GM19043 (cell line): ENCODE measurements at regions not wholly inside any gene's neighbourhood (a gene's known extent, or its start where the extent isn't known, plus 50 kb on each side); places are given as distances from the start of the nearest gene placed in this dataset.

Experiments
- ATAC-seq: cut with Tn5 transposase; IDR thresholded peaks from one replicate; pipeline ENCODE4 v1.9.1; 2021; ENCODE audit warnings: low read depth; ENCODE audit not compliant: unreplicated experiment

DNA sequence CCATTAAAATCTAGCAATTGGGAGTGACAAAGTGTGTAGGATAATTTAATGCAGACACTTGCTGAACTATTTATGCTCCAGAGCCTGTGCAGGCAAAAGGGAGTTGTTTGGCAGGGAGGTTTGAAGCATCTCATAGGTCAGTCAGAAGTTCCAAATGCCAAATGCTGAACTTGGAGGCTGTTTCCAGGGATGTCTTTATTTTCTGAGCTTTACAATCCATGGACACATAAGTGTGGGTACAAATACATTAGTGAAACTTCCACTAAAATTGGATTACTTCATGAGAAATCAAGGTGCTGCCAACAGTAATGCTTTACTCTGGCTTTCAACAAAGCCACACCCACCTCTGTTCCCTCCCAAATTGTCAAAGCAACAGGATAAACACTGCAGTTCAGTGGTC lies 422.1 kb upstream of the SETBP1 start:
- no peak for ATAC-seq

DNA sequence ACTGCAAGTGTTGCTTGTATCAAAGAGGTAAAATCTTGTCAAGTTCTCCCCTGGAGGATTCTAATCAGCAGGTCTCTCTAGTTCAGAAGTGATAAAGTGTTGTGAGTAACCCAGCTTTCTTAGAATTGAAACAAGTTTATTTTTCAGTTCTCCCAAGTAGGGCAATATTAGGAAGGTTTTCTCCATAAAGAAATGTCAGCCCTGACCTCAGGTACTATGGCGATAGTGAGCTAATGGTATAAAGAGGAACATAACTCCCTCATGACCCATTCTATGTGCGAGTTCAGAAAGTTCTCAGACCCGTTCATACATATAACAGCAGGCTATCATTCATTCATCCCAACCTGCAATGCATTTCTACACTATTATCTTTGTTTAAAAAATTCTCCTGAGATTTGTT lies 421.1 kb upstream of the SETBP1 start:
- no peak for ATAC-seq

GRCh38 chr18:44265437-44265836 lies 415.3 kb upstream of the SETBP1 start:
- no peak for ATAC-seq

- no peak for ATAC-seq
These were observed 407.4 kb upstream of the SETBP1 start for GRCh38 chr18:44273298-44273697.

DNA sequence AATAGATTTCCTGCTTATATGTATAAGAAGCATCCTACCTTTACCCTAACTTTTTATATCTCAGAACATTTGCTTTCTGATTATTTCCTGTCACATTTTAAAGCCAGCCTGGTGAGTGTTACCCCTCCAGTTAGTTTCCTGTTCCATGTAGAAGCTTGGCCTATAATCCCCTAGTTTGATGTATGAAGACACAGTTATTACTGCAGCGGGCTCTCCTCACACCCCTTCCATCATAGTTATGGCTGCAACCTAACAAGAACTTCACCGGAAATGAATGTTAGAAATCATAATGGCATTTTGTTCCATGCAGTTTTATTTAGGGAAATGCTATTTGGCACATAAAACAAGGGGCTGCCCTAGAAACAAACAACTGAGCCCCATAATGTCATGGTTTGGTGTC lies 400.2 kb upstream of the SETBP1 start:
- ATAC-seq: no peak

- ATAC-seq: no peak
These were observed 394.6 kb upstream of the SETBP1 start for GRCh38 chr18:44286049-44286448.

GRCh38 chr18:44290366-44290977 lies 390.2 kb upstream of the SETBP1 start:
- no peak for ATAC-seq

DNA sequence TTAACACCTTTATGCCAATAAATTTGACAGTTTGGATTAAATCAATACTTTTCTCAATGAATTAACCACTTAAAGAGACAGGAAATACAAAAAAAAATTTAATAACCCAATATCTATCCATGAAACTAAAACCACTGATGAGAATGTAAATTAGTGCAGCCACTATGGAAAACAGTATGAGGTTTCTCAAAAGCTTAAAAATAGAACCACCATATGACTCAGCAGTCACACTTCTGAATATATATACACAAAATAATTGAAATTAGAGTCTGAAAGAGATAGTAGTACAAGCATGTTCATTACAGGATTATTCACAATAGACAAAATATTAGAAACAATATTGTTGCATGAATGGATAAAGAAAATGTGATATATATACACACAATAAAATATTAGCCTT lies 382.1 kb upstream of the SETBP1 start:
- ATAC-seq: no peak

GRCh38 chr18:44309185-44309584 lies 371.5 kb upstream of the SETBP1 start:
- no peak for ATAC-seq

GRCh38 chr18:44320619-44321460 lies 359.8 kb upstream of the SETBP1 start:
- no peak for ATAC-seq

DNA sequence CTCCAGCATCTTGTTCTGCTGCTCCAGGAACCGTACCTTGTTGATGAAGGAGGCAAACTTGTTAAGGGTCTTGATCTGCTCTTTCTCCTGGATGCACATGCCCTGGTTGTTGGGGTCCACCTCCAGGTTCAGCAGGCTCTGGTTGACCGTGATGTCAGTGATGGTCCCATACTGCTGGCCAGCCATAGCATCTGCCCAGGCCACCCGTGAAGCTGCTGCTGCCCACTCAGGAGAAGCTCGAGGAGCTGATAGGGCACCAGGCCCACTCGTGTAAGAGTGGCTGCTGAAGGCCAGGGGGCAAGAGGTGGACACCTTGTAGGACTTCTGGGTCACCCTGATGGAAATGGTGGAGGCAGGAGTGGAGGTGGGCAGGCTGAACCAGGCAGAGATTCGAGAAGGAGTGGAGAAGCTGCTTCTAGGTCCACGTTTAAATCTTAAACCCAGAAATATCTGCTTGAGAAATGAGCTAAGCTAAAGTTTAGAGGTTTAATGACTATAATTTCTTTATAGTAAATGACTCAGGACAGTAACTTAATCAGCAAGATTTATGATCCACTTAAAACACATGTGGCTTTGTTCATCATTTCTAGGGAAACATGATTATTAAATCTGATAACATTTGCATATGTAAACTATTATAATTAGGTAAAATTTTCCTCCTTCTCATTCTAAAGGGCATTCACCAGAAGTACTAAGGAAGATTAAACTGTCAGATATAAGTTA lies 358.7 kb upstream of the SETBP1 start:
- ATAC-seq: no peak

DNA sequence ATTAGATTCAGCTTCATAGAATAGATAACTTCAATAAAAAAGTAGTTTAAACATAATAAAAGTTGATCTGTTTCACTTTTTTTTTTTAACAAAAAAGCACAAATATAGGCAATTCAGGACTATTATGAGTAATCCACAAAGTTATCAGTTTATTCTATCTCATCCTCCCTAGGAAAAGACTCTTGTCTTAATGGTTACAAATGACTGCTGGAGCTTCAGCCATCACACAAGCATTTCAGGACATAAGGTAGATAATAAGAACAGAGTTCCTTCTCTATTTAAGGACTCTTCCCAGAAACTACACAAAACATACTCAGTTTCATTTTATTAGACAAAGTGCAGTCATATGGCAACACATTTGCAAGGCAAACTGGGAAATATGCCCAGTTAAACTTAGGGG lies 357.6 kb upstream of the SETBP1 start:
- ATAC-seq: no peak

DNA sequence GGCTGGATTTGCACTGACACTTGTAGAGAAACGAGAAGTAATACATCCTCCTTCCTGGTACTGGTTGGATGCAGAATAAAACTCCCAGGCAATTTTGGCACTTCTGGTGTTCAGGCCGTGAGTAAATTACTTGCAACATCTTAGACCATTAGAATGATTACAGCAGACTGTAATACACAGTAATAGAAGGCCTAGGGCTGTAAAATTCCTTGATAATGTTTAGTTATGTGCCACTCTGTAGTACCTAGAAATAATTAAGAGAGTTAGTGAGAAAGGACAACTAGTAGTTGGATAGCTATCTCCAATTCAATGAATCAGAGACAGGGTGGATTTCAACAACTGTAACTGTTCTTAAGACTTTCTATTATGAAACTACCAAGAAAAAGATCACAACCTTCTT lies 356.3 kb upstream of the SETBP1 start:
- ATAC-seq: no peak

GRCh38 chr18:44325903-44326635 lies 354.6 kb upstream of the SETBP1 start:
- ATAC-seq: no peak

DNA sequence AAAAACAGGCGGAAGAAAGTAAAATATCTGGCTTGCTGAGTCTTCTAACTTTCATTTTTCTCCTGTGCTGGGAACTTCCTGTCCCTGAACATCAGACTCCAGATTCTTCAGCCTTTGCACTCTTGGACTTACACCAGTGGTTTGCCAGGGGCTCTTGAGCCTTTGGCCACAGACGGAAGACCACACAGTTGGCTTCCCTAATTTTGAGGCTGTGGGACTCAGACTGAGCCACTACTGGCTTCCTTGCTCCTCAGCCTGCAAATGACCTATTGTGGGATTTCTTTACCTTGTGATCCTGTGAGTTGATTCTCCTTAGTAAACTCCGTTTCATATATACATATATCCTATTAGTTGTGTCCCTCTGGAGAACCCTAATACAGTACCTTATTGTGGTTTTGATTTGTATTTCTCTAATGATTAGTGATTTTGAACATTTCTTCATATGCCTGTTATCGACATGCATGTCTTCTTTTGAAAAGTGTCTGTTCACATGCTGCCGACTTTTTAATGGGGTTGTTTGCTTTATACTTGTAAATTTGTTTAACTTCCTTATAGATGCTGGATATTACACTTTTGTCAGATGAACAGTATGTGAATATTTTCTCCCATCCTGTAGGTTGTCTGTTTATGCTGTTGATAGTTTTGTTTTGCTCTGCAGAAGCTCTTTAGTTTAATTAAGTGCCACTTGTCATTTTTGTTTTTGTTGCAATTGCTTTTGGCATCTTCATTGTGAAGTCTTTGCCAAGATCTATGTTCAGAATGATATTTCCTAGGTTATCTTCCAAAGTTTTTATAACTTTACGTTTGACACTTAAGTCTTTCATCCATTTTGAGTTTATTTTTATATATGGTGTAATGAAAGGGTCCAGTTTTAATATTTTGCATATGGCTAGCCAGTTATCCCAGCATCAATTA lies 348.8 kb upstream of the SETBP1 start:
- no peak for ATAC-seq

DNA sequence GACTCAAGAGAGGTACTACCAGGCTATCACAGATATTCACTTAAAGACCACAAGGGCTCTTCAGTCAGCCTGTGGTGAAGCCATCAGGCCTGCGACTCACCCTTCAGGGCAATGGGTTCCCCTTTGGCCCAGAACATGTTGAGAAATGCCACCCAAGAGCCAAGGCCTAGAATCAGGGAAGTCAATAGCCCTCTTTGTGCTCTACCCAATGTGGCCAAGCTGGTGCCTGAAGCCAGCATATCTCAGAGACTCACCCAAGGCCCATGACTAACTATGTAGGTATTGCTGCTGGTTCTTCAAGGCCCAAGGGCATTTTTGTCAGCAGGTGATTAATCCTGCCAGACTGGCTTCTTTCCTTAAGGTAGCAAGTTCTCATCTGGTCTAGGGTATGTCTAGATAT lies 338.9 kb upstream of the SETBP1 start:
- no peak for ATAC-seq

DNA sequence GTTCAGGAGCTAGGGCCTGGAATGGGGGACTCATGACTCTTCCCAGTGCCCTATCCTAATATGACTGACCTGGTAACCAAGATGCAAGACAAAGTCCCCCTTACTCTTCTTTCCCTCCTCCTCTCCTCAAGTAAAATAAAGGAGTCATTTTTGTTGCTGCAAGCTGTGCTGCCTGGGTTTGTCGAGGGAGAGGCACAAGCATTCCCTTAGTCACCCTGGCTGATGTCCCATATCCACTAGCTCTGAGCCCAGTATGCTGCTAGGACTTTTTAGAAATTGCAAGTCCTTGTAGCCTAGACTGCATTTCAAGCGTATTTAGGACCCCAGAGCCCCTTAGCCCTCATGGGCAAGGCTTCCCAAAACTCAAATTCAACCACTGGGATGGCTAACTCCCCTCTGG lies 338.5 kb upstream of the SETBP1 start:
- no peak for ATAC-seq

- ATAC-seq: no peak
These were observed 337.7 kb upstream of the SETBP1 start for GRCh38 chr18:44342946-44343345.

- ATAC-seq: no peak
These were observed 337.1 kb upstream of the SETBP1 start for GRCh38 chr18:44343570-44343969.

DNA sequence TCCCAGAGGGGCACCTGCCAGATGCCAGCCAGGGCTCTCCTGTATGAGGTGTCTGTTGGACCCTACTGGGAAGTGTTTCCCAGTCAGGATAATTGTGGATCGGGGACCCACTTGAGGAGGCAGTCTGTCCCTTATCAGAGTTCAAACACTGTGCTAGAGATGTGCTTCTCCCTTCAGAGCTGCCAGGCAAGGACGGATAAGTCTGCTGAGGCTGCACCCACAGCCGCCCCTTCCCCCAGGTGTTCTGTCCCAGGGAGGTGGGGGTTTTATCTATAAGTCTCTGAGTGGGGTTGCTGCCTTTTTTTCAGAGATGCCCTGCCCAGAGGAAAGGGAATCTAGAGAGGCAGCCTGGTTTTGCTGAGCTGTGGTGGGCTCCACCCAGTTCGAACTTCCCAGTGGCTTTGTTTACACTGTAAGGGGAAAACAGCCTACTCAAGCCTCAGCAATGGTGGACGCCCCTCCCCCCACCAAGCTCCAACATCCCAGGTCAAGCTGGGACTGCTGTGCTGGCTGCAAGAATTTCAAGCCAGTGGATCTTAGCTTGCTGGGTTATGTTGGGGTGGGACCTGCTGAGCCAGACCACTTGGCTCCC lies 324.0 kb upstream of the SETBP1 start:
- no peak for ATAC-seq
